DOHH2 (cell line): ENCODE measurements at regions not wholly inside any gene's neighbourhood (a gene's known extent, or its start where the extent isn't known, plus 50 kb on each side); places are given as distances from the start of the nearest gene placed in this dataset.

ENCODE experiments used
- H3F3A ChIP-seq: fragments of 200-600 bp; sonication (generic), shearing (Covaris generic); 2 replicates; pipeline ENCODE4 v1.6.0; 2016; ENCODE audit warnings: antibody characterized with exemption, mild to moderate bottlenecking; ENCODE audit not compliant: control insufficient read depth, insufficient read depth
- H3K27ac ChIP-seq: fragments of 200-600 bp; sonication (generic); 2 replicates; pipeline ENCODE4 v1.5.1; 2014; ENCODE audit warnings: low read depth, mild to moderate bottlenecking, low read length, moderate library complexity
- H3K27me3 ChIP-seq: fragments of 200-600 bp; sonication (generic); 2 replicates; pipeline ENCODE4 v1.6.1; 2014; ENCODE audit warnings: mild to moderate bottlenecking, low read length, mixed read lengths; ENCODE audit not compliant: control insufficient read depth
- H3K36me3 ChIP-seq: fragments of 200-600 bp; sonication (generic); 2 replicates; pipeline ENCODE4 v1.6.1; 2014; ENCODE audit warnings: mild to moderate bottlenecking, low read length, moderate library complexity, mixed read lengths; ENCODE audit not compliant: control insufficient read depth
- H3K4me1 ChIP-seq: fragments of 200-600 bp; sonication (generic); 2 replicates; pipeline ENCODE4 v1.6.1; 2014; ENCODE audit warnings: mild to moderate bottlenecking, low read length, mixed read lengths; ENCODE audit not compliant: control insufficient read depth
- H3K4me2 ChIP-seq: fragments of 200-600 bp; sonication (generic); 2 replicates; pipeline ENCODE4 v1.6.0; 2014; ENCODE audit warnings: mild to moderate bottlenecking, low read length, moderate library complexity
- H3K4me3 ChIP-seq: fragments of 200-600 bp; sonication (generic); 2 replicates; pipeline ENCODE4 v1.5.1; 2014; ENCODE audit warnings: mild to moderate bottlenecking, low read length, mixed read lengths
- H3K79me2 ChIP-seq: fragments of 200-600 bp; sonication (generic); 2 replicates; pipeline ENCODE4 v1.6.1; 2014; ENCODE audit warnings: mild to moderate bottlenecking, low read length, mixed read lengths; ENCODE audit not compliant: control insufficient read depth
- H3K9me2 ChIP-seq: fragments of 200-600 bp; sonication (generic); replicated peaks from 2 replicates; pipeline ENCODE4 v1.6.1; 2014; ENCODE audit warnings: mild to moderate bottlenecking, low read length, mixed read lengths; ENCODE audit not compliant: control insufficient read depth
- H3K9me3 ChIP-seq: fragments of 200-600 bp; sonication (generic); 2 replicates; pipeline ENCODE4 v1.6.1; 2014; ENCODE audit warnings: antibody characterized with exemption, low read length, mixed read lengths; ENCODE audit not compliant: control insufficient read depth, insufficient read depth
- H4K20me1 ChIP-seq: fragments of 200-600 bp; sonication (generic); 2 replicates; pipeline ENCODE4 v1.6.0; 2014; ENCODE audit warnings: low read depth, mild to moderate bottlenecking, antibody characterized with exemption, low read length, moderate library complexity; ENCODE audit not compliant: control insufficient read depth, insufficient read depth
- EZH2phosphoT487 ChIP-seq: fragments of 200-600 bp; sonication (generic); IDR thresholded peaks from 2 replicates; pipeline ENCODE4 v1.6.1; 2017; ENCODE audit warnings: borderline replicate concordance, mild to moderate bottlenecking, antibody characterized with exemption, low read length, moderate library complexity, mixed read lengths
- TF ChIP-seq, protein P1 (sequence below): fragments of 200-600 bp; sonication (generic); IDR thresholded peaks from one replicate; pipeline ENCODE4 v1.5.1; 2014; ENCODE audit warnings: antibody characterized with exemption, mild to moderate bottlenecking, low read depth, low read length; ENCODE audit not compliant: poor library complexity, severe bottlenecking

DNA sequence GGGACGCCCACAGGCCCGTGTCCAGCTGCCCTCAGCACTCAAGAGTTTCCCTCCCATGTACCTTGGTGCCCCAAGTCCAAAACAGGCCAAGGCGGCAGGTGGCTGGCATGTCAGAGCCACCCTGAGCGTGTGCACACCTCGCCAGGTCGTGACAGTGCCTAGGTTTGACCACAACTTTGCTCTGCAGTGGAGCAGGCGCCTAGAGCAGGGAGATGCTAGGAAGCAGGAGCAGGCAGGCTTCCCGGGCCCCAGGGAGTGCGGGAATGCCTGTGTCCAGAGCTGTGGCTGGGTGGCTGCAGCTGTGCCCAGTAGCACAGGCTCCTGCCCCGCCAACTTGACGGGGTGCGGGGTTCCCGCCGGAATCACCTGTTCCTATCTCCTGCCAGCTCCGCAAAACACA, 380.8 kb upstream of the IMPG1 start:
- Histone ChIP-seq H3K27me3 (no peaks in the 10 kb centered on the region), H3K36me3 (no peaks in the 10 kb centered on the region), H3K4me3 (no peak overlapping the region), H4K20me1 (no peaks in the 10 kb centered on the region), H3K9me2 (no peaks in the 10 kb centered on the region), H3F3A (no peaks in the 10 kb centered on the region), H3K79me2 (no peaks in the 10 kb centered on the region), H3K27ac (no peak overlapping the region), H3K9me3 (no peaks in the 10 kb centered on the region), H3K4me2 (no peak overlapping the region), H3K4me1 (no peaks in the 10 kb centered on the region)
- TF ChIP-seq EZH2phosphoT487 = no peak
- TF ChIP-seq, protein P1, sequence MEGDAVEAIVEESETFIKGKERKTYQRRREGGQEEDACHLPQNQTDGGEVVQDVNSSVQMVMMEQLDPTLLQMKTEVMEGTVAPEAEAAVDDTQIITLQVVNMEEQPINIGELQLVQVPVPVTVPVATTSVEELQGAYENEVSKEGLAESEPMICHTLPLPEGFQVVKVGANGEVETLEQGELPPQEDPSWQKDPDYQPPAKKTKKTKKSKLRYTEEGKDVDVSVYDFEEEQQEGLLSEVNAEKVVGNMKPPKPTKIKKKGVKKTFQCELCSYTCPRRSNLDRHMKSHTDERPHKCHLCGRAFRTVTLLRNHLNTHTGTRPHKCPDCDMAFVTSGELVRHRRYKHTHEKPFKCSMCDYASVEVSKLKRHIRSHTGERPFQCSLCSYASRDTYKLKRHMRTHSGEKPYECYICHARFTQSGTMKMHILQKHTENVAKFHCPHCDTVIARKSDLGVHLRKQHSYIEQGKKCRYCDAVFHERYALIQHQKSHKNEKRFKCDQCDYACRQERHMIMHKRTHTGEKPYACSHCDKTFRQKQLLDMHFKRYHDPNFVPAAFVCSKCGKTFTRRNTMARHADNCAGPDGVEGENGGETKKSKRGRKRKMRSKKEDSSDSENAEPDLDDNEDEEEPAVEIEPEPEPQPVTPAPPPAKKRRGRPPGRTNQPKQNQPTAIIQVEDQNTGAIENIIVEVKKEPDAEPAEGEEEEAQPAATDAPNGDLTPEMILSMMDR = no peak

DNA sequence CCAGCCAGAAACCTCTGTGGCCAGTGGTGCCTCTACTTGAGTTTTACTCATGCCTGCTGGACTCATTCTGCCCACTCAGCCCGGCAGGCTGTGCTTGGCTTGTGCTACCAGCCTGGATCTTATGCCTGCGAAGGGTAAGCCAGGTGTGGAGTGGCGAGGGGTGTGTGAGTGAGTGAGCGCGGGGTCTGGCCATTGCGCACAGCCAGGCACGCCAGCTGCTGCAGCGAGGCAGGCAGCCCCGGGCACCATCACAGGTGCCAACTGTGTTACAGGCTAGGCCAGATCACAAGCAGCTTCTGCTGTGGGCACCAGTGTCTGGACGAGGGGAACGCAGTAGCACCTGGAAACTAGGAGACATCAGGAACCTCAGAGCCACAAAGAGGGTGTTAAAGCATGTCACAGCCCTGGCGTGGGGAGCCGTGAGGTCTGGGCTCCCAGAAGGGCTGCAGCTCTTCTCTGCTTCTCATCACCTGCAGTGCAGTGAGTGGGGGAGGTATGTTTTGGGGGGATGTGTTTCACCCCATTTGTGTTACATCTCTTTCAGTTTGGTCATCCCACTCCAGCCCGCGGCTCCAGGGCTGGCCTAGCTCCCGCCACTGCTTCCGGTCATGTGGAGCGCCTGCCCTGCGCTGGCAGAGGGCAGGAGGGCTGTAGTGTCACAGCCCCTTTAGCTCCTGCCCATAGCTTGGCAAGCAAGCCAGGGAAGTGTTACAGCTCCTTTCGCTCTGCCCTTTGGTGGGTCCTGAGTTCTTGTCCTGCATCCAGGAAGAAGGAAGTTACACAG, 379.7 kb upstream of the IMPG1 start:
- Histone ChIP-seq H3K4me1 (no peaks in the 10 kb centered on the region), H3K4me3 (no peak overlapping the region), H3K79me2 (no peaks in the 10 kb centered on the region), H4K20me1 (no peaks in the 10 kb centered on the region), H3K9me2 (no peaks in the 10 kb centered on the region), H3K9me3 (no peaks in the 10 kb centered on the region), H3K27ac (no peak overlapping the region), H3K27me3 (no peaks in the 10 kb centered on the region), H3K36me3 (no peaks in the 10 kb centered on the region), H3F3A (no peaks in the 10 kb centered on the region), H3K4me2 (no peak overlapping the region)
- TF ChIP-seq EZH2phosphoT487 = no peak
- TF ChIP-seq, protein P1 = no peak

DNA sequence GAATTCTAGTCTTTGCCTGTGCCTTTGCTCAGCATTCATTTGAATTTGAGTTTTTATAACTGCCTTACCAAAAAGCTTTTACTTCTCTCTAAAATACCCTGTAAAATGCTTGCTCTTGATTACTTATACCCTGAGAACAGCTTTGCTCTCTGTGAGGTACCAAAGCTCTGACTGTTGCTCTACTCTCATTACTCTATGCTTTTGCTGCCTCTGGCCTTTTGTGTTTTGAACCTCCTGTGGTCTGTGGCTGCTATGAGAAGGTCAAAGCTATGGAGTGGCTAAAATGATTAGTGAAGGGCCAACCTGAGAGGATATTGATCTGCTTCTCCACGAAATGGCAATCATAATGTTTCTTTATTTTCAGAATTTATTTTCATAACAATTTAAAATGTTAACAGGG, 375.6 kb upstream of the IMPG1 start:
- Histone ChIP-seq H3K27me3 (no peaks in the 10 kb centered on the region), H3K9me3 (no peaks in the 10 kb centered on the region), H3K9me2 (no peaks in the 10 kb centered on the region), H3K36me3 (no peaks in the 10 kb centered on the region), H3K79me2 (no peaks in the 10 kb centered on the region), H3K4me1 (no peaks in the 10 kb centered on the region), H3F3A (no peaks in the 10 kb centered on the region), H3K4me2 (no peak overlapping the region), H4K20me1 (no peaks in the 10 kb centered on the region), H3K27ac (no peak overlapping the region), H3K4me3 (no peak overlapping the region)
- TF ChIP-seq EZH2phosphoT487 = no peak
- TF ChIP-seq, protein P1 = no peak
